Kidney tubule cell (primary cell): ENCODE measurements at regions not wholly inside any gene's neighbourhood (a gene's known extent, or its start where the extent isn't known, plus 50 kb on each side); places are given as distances from the start of the nearest gene placed in this dataset.
A peak's percentile ranks its signal among the peaks of the same experiment; 100 is the strongest.
"Not testable (repeated sequence)": the region's sequence is repeated elsewhere in the genome, so short reads cannot be mapped to it uniquely, and the experiment has no call there.

Experiments used
- DNase-seq: peaks from one replicate; pipeline ENCODE4 v3.0.0-alpha.2; 2018; ENCODE audit warnings: low spot score

DNA sequence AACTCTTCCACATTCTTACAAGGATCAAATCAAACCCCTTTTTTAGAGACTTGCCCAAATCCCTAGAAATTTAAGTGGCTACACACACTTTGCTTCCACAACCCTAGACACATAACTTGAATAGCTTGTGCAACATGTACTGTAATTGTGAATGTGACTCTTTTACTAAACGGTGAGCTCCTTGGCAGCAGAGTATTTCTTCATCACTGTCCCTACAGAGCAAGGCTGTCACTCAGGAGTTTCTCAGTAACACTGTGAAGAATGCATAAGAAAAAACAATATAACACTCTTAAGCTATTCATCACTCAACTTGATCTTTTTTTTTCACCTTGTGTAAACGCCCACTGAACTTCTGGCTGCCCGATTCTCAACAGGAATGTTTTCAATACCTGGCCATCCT is 53.8 kb upstream of the ADAMTS18 start:
- DNase-seq = no peak

GRCh38 chr16:77491091-77491490 is 56.3 kb upstream of the ADAMTS18 start:
- DNase-seq = no peak

DNA sequence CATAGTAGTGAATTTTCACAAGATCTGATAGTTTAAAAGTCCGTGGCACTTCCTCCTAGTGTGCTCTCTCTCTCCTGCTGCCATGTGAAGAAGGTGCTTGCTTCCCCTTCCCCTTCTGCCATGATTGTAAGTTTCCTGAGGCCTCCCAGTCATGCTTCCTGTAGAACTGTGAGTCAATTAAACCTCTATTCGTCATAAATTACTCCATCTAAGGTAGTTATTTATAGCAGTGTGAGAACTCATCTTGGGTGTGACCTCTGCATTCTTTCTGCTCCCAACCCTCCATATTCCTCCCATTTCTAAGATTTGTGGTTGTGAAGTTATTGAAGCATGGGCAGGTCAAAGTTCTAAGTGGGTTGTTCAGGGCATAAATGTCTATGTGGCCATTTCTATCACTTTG is 62.1 kb upstream of the ADAMTS18 start:
- peak; percentile 48 for DNase-seq

GRCh38 chr16:77499373-77500285 is 64.8 kb upstream of the ADAMTS18 start:
- peak; percentile 52 for DNase-seq

DNA sequence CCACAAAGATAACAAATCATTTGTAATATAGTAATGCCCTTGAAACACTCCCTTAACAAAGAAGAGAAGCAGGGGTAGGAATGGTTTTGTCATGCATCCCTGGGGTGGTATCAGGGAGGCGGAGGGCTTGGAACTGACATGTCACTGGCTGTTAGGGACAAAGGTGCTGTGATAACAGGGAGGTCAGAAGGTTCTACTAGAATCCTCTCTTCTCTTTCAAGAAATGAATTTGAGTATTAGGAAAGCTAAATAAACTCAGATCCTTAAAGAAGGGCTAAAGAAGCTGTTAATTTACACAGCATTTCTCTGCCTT is 65.4 kb upstream of the ADAMTS18 start:
- DNase-seq = no peak

GRCh38 chr16:77500934-77501664 is 66.3 kb upstream of the ADAMTS18 start:
- DNase-seq = no peak

GRCh38 chr16:77502448-77502847 is 67.6 kb upstream of the ADAMTS18 start:
- no peak for DNase-seq

GRCh38 chr16:77506492-77506891 is 71.7 kb upstream of the ADAMTS18 start:
- DNase-seq = not testable (repeated sequence)

GRCh38 chr16:77509051-77509450 is 74.2 kb upstream of the ADAMTS18 start:
- no peak for DNase-seq

DNA sequence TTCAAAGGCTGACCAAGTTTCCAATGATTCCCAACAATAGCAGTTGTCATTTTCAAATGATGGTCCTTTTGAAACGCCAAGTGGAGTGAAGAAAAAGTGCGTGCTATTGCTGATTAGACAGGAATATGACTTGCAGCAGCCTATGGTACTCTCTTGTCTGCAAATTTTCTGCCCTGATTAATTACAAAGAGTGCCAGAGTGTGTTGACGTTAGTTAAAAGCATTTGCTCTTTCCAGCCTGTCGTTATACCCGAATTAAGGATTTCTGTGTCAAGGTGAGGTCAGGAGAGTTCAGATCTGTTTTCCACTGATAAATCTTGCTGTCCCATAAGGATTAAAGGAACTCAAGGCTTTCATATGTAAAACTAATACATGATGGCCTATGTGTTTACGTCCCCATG is 75.0 kb upstream of the ADAMTS18 start:
- no peak for DNase-seq

- DNase-seq = no peak
These were observed 76.2 kb upstream of the ADAMTS18 start for GRCh38 chr16:77511053-77511452.

- no peak for DNase-seq
These were observed 79.8 kb upstream of the ADAMTS18 start for GRCh38 chr16:77514500-77515220.

- not testable (repeated sequence) for DNase-seq
These were observed 90.4 kb upstream of the ADAMTS18 start for GRCh38 chr16:77525226-77525625.

DNA sequence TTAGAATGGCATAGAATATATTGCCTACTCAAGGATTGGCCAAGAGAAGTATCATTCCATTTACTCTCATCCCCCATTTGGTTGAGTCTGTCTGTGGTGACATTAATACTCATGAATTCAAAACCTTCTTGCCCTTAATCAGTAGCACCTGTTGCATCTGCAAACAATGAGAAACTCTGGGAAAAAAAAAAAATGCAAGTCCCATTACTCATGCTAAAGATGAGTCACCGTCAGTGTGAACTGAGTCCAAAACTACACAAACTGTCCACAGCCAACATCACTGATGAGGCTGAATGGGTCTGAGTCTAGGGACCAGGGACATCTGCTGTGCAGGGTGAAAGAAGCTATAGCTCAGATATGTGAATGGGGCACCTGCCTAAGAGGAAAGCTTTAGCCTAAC is 96.9 kb upstream of the ADAMTS18 start:
- peak; percentile 76 for DNase-seq

- no peak for DNase-seq
These were observed 102.0 kb upstream of the ADAMTS18 start for GRCh38 chr16:77536809-77537208.

DNA sequence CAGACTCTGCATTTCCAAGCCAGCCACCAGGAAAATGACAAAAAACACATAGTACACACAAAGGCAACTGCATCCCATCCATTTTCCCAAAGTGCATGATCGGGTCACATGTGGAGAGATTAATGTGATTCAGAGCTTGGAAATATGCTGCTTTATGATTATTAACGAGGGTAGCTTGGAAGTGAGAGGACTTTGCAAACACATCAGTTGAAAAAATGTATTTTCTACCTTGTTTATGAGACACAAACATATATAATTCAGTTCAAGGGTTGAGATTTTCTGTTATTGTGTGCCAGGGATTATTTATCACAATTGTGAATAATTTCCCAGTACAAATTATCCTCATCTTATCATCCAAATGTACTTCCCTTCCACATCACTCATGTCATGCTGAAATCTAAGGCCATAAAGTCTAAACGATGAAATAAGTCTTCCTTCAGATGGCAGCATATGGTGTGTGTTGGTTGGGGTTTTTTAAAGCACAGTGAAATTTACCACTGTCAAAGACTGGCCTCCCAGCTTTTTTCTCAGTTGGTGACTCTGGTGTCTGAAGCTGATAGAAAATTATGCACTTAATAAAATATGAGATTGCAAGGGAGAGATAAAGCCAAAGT is 104.7 kb upstream of the ADAMTS18 start:
- DNase-seq = no peak

DNA sequence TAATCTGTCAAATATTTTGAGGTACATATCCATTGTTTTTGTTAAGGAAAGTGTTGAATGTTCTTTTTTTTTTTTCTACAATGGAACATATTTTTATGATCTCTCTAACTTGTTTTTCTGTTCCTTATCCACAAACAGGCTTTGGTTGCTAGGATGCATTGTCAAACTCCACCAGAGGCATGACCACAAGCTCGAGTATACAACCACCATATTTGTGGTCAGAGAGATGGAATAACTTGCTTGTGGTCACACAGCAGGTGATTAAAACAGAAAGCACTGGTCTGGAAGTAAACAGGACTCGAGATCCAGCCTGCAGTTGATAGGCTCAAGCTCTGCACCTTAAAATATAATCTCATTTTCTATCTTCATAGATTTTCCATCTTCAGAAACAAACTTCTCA is 105.8 kb upstream of the ADAMTS18 start:
- peak; percentile 57 for DNase-seq

- no peak for DNase-seq
These were observed 106.3 kb upstream of the ADAMTS18 start for GRCh38 chr16:77541165-77541564.

GRCh38 chr16:77548151-77548550 is 113.3 kb upstream of the ADAMTS18 start:
- DNase-seq = no peak

DNA sequence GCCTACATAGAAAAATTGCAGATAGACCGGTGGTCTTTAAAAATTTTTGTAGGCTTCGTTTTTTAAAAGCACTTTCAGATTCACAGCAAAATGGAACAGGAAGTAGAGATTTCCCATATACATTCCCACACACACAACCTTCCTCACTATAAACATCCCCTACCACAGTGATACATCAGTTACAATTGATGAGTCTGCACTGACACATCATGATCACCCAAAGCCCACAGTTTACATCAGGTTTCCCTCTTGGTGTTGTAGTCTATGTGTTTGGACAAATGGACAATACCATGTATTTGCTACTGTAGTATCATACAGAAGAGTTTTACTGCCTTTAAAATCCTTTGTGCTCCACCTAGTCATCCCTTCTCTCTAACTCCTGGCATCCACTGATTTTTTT is 113.9 kb upstream of the ADAMTS18 start:
- no peak for DNase-seq

DNA sequence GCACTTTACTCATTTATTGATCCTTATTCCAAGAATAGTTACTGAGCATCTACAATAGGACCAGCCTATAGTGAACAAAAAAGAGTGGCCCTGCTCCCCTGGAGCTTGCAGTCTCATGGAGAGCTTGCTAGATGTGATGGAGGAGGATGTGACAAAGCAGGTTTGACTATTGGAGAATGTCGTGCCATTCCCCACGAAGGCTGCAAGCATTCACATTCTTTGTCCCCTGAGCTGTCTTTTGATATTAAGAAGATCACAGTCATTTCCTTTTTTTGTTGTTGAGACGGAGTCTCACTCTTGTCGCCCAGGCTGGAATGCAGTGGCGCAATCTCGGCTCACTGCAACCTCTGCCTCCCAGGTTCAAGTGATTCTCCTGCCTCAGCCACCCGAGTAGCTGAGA is 115.0 kb upstream of the ADAMTS18 start:
- DNase-seq = no peak

DNA sequence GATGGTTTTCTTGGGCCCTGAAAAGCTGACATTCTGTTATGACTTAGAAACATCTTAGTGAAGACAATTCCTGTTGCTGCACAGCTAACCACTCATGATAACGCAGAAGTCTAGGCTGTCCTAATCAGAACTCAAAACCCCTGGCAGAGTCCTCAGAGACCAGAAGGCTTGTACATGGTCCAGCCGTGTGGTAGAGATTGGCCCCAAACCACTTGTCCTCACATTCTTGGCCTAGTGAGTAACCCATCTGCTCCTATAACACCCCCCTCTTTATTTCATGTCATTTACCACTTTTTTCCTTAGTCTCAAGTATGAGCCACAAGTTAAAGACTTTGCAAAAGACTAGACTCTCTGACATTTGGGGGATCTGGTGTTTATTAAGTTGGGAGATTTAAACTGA is 116.5 kb upstream of the ADAMTS18 start:
- DNase-seq = no peak
